GM18868 (cell line): ENCODE measurements at regions not wholly inside any gene's neighbourhood (a gene's known extent, or its start where the extent isn't known, plus 50 kb on each side); places are given as distances from the start of the nearest gene placed in this dataset.
"Not testable (repeated sequence)": the region's sequence is repeated elsewhere in the genome, so short reads cannot be mapped to it uniquely, and the experiment has no call there.

Experiments
- ATAC-seq: cut with Tn5 transposase; IDR thresholded peaks from one replicate; pipeline ENCODE4 v1.9.1; 2021; ENCODE audit warnings: mild to moderate bottlenecking, moderate library complexity; ENCODE audit not compliant: unreplicated experiment

DNA sequence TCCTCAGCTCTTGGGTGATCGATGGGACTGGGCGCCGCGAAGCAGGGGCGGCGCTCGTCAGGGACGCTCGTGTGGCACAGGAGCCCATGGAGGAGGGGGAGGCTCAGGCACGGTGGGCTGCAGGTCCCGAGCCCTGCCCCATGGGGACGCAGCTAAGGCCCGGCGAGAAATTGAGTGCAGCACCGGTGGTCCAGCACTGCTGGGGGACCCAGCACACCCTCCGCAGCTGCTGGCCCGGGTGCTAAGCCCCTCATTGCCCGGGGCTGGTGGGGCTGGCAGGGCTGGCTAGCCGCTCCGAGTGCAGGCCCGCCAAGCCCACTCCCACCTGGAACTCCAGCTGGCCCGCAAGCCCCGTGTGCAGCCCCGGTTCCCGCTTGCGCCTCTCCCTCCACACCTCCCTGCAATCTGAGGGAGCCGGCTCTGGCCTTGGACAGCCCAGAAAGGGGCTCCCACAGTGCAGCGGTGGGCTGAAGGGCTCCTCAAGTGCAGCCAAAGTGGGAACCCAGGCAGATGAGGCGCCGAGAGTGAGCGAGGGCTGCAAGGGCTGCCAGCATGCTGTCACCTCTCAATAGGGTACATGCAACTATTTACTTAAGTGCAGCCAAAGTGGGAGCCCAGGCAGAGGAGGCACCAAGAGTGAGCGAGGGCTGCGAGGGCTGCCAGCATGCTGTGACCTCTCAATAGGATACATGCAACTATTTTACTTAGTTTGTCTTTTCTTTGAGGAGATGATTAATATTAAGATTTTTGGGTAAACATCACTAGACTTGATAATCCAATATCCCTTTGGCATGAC lies 619.8 kb upstream of the IGFBP7 start:
- ATAC-seq = not testable (repeated sequence)

DNA sequence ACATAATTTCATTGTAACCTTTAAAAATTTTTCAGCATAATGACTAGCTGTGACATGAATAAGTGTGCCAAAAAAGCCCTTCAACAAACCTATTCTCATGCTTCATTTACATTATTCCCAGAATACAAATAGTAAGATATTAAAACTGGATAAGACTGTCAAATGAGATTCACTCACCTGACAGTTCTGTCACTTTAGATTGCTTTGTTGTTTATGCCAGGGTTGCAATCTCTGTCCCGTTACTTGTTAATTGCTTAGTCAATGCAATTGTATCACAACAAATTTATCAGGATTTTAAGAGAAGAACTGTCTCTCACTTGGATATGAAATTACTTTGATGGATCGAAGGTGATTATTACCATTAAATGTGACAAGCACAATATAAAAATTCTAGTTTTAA lies 616.0 kb upstream of the IGFBP7 start:
- no peak for ATAC-seq

DNA sequence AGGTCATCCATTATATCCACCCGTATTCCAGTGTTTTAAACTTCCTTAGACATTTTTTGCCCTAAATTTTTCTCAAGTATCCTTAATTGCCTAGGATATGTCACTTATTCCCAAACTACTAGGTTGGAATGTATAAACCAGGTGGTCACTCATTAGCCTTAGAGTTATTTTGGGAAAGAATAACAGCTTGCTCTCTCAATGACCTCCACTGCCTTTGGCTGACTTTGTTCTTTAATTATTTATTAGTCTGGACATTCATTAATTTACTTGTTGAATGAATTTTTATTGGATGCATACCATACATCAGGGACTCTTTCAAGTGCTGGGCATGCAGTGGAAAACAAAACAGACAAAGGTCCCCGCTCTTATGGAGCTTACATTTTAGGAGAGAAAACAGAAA lies 609.3 kb upstream of the IGFBP7 start:
- no peak for ATAC-seq

DNA sequence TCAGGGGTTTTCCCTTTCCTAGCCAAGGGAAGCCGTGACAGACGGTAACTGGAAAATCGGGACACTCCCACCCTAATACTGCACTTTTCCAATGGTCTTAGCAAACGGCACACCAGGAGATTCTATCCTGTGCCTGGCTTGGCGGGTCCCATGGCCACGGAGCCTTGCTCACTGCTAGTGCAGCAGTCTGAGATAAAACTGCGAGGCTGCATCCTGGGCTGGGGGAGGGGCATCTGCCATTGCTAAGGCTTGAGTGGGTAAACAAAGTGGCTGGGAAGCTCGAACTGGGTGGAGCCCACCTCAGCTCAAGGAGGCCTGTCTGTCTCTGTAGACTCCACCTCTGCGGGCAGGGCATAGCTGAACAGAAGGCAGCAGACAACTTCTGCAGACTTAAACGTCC lies 604.1 kb upstream of the IGFBP7 start:
- not testable (repeated sequence) for ATAC-seq

DNA sequence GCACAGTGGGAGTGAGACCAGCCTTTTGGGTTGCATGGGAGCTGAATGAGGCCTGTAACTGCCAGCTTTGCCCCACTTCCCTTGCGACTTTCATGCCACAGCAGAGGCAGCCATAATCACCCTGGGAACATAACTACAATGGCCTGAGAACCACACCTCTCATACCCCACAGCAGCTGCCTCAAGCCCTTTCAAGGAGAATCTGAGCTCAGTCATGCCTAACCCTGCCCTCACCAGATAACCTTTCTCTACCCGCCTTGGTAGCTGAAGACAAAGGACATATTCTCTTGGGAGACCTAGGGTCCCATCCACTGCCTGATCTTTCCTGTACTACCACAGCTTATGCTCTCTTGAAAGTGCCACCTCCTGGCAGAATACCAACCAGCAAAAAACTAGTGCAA lies 599.9 kb upstream of the IGFBP7 start:
- ATAC-seq = peak; percentile 83

DNA sequence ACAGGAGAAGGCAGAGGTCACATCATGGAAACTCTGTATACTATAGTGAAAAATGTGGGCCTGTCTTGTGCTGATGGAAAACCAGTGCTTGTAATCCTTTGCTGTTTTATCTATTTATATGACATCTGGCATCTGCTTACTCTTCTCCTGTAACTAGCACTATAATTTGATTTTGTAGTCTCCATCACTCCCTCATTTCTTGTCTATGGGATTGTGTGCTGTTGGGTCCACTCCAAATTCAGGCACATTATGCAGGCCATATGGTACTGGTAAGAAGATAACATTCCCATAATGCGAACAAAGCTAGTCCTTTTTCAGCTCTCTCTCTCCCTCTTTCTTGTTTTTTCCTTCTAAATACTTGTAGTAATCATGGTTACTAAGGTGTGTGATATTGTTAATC lies 581.2 kb upstream of the IGFBP7 start:
- ATAC-seq = no peak

DNA sequence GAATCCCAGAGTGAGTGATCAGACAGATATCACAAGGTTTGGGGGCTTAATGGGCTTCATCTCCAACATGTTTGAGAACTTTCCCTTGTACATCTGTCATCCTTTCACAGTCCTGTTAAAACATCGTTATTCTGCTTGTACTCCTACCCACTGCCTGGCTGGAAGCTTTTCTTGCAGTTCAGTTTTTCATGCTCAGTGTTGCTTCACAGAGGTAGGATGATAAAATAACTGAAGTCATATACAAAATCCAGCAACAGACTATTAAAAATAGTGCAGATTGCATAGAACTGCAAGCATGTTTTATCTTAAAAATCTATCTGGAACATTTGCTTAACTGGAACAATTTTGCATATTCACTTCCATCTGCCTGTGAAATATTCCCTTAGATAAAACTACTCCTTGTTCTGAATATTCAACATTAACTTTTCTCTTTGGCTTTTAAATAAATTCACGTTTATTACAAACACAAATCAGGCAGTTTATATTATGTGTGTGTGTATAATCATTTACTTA lies 579.6 kb upstream of the IGFBP7 start:
- no peak for ATAC-seq

DNA sequence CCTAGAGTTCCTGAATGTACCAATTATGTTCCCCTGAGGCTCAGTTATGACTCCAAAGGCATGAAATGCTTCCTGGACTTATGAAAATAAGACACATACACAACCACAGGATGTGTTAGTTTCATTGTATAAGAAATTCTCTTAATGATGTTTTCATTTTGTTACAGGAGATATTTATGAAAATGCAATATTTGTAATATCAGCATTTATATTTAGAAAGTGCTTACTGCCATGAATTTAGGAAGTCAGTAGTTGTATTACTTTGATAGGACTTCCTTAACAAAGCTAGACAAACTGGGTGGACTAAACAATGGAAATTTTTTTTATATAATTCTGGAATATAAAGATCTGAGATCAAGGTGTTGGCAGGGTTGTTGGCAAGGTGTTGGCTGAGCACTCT lies 572.1 kb upstream of the IGFBP7 start:
- no peak for ATAC-seq

DNA sequence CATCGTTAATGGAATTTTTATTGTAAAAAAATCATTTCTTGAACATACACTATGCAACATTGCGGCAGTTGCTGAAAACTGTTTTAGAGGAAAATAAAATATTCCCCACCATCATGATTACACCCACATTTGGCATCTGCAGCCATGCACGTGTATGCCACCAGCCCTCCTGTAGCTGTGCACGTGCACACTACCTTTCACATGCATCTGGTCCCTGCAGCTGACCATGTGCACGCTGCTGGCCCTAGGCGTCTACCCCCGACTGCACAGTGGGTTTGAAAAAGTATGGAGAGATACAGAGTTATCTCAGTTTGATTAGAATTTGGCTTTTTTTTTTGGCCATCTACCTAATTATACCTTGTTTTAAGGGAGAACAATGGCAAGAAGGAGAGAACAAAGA lies 569.8 kb upstream of the IGFBP7 start:
- no peak for ATAC-seq

DNA sequence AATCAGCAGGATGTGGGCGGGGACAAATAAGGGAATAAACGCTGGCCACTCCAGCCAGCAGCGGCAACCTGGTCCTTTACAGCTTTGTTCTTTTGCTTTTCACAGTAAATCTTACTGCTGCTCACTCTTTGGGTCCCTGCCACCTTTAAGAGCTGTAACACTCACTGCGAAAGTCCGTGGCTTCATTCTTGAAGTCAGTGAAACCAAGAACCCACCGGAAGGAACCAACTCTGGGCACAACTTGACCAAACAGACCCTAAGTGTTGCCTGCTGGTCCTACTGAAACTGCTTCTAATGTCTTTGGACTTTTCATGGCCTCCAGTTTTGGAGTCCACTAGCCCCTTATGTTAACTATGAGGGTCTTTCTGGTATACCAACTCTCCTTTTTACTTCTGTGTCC lies 566.2 kb upstream of the IGFBP7 start:
- ATAC-seq = no peak

DNA sequence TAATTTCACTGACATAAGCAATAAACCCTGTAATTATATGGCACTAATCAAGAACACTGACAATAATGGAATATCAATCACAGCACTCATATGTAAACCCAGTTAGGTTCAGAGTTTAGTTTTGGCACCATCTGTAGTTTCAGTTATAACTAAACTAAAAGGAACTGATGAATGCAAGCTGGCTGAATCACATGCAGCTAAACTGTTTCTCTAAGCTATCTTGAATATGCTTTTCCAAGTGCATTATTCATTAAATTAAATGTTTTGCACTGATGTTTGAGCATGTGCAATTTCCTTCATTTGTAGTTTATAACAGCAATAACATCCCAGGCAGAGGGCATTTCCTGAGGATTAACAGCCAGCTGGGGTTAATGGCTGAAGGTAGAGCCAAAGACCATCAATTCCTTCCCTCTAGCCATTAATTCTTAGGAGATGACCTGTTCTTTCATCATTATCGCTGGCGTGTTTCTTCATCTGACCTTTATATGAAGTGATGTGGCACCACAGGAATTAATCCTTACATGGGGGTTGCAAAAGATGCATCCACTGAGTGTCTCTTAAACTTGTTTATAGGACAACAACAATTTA lies 562.8 kb upstream of the IGFBP7 start:
- ATAC-seq = no peak

DNA sequence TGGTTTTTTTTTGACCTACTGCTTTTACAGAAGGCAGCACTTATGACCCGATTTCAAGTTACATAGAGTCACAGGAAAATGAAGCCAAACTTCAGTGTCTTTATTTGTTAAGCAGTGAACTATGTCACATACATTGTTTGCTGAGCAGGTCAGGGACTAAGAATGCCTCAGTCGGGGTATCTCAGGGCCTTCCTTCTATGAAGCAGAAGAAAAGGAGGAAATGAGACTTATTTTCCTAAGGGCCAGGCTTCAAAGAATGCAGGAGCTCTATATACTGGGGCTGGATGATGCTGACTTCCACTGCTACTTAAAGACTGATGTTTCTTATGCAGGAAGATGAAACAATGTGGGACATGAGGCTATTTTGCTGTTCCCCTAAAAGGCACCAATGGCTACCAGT lies 558.4 kb upstream of the IGFBP7 start:
- no peak for ATAC-seq

DNA sequence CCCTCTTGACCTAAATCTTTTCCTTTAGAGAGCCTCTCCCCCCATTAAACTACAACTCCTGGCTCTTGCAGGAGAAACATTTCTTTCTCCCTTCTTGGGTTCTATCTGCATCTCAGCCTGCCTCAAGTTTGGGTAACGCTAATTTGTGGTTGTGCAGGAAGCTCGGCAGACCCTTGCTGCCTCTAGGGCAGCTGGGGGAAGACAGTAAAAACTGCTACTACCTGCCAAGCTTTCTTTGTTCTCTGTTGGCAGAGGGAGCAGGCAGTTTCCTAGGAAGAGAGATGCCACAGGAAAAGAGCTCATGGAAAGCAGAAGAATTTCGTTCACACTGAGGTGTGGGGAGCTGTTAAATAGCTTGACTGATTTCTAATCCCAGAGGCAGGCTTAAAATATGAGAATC lies 555.6 kb upstream of the IGFBP7 start:
- ATAC-seq = no peak

DNA sequence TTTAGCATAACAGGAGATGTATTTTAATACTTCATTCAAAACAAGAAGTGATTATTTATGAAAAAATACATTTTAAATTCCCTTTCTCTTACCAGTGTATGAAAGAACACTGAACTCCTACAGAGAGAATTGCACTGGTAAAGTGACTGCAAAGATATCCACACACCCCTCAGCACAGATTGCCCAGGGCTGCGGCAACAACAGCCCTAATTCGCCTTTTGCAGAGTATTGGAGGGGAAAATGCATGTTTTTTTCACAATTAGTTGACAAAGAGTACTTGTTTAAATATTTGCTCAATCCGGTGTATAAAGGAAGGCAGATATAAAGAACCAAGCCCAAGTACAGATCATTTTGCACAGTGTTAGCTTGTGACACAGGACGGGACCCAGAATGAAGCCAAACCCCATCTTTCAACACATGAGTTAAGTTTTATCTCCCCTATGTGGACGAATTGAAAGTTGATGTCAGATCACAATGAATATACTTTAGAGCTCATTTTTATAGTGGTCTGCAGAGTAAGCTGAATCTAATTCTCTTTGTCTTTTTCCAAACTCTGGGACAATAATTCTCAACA lies 551.4 kb upstream of the IGFBP7 start:
- ATAC-seq = no peak

DNA sequence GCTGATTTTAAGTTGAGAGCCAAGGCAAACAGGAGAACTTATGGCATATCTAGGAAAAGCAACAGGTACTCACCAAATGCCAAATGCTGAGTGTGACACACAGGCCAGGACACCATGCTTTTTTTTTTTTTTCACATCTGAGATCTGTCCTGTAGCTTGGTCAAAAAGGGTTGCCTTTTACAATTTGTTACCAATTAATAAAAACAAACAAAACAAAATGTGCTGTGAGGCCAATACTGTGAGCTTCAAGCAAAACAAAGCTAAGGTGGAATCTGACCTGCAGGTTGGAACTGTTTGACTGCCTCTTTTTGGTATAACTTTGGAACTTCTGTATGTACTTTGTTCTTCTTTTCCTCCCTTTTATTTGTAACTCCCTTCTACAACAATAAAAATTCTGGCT lies 548.5 kb upstream of the IGFBP7 start:
- no peak for ATAC-seq

DNA sequence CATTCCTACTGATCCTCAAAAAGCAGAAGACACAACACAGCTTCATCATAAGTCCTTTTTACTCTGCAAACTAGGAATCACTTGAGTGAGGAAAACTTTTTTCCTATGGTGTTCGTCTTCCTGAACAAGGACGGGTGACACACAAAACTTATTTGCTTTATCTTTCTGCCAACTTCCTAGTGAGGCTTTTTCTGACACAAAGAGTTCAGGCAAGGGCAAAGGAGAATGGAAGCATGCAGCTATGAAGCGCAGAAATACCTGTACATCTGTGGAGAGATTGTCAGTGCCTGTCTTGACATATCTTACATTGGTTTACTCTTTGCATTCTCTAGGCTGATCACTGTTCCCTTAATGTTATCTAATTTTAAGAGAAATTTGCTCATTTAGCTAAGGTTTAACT lies 548.0 kb upstream of the IGFBP7 start:
- ATAC-seq = no peak

DNA sequence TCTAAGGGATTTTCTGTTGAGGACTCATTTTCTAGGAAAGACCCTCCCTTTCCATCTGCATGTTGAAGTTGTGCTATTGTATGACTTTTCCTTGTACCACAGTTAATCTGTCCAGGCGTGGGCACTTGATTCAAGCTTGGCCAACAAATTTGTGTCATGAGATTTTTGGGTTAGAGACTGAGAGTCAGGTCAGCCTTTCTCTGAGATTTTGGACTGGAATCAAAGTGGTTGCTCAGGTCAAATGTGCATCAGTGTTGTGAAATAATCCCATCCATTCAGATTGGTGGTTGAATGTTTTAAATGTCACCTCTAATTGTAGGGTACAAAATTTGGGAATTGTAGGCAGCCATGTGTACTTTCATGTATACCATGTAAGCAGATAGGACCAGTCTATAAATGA lies 545.2 kb upstream of the IGFBP7 start:
- ATAC-seq = no peak

DNA sequence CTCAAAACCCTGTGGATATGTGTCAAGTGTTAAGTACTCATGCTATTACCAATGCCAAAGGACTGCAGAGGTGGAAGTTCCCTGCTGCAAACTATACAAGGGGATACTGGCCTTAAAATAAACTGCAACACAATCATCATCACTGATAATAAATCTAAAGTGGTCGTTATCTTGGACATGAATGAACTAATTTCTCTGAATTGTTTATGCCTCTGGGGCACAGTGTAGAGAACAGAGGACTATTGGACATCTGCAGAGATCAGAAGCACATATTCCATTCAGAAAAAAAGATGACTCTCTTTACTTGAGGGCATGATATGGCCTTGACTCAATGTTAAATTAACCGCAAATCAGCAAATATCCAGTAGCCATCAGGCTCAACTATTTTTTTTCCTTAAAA lies 542.6 kb upstream of the IGFBP7 start:
- no peak for ATAC-seq

DNA sequence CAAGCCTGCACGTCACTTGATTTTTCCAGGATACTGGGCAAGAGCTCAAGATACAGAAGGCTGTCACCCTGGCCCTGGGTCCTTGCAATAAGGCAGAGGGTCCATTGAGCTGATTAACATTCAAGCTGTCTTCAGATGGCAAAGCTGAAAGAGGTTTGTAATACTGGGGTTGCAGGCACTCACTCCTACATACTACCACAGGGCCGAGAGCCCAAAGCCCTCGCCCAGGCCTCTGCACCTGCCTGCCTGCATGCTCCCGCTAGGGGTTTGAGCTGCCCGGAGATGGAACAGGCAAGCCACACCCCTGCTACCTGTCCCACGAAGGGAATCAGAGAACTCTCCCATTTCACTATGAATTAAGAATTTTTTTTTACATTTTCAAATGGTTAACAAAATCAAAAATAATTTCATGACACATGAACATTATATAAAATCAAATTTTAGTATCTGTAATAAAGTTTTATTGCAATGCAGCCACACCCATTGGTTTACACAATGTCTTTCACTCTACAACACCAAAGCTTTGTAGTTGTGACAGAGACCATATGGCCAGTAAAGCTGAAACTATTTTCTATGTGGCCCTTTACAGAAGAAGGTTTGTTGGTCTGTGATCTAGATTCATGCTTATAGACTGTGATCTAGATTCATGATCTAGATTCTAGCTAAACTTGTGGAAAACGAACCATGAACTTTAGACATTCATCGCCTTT lies 530.4 kb upstream of the IGFBP7 start:
- ATAC-seq = no peak

DNA sequence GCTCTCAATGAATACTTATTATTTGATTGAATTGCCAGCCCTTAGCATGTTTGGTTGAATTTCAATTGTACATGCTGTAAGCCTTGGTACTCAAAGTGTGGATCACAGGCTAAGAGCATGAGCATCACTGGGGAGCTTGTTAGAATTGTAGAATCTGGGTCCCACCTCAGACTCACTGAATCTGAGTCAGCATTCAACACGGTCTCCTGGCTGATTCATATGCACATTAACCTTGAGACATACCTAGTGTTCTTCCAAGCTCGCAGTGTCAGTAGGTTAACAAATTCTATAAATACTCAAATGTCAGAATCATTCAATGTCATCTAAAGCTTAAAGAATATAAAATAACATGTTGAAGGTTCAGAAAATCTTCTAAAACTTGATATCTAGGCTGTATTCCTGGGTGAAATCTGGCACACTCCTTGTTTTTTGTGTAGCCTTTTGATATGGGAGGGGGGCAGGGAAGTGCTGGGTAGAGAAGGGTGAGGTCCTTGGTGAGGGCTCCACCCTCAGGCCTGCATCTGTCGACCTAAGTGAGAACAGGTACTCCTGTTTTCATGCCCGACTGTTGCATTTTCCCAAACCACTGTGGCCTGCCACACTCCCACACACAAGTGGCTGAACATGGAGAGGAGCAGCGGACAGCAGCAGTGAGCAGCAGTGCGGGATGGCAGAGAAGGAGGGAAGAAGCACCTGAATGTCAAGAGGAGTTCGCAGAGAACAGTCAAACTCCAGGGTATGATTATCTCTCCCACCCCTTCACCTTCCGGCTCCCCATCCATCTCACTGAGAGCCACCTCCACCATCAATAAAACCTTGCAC lies 529.6 kb upstream of the IGFBP7 start:
- ATAC-seq = no peak

DNA sequence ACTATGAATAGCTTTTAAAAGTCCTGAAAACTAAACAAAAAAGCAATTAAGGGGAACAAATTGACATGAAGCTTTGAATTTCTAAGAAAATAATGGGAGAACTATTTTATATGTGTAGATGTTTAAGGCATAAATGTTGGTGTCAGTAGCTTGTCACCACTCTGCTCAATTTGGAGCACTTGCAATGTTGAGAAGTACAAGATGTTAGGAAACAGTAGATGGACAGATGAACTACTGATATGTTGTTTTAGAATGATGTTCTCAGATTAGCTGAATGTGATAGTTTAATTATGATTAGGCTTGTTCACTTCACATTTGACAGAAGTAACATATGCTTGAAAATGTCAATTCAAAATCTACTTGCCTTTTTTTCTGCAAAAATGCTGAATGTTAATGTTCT lies 525.7 kb upstream of the IGFBP7 start:
- ATAC-seq = no peak
